ENCODE measurements at regions not wholly inside any gene's neighbourhood (a gene's known extent, or its start where the extent isn't known, plus 50 kb on each side); places are given as distances from the start of the nearest gene placed in this dataset.

DNA sequence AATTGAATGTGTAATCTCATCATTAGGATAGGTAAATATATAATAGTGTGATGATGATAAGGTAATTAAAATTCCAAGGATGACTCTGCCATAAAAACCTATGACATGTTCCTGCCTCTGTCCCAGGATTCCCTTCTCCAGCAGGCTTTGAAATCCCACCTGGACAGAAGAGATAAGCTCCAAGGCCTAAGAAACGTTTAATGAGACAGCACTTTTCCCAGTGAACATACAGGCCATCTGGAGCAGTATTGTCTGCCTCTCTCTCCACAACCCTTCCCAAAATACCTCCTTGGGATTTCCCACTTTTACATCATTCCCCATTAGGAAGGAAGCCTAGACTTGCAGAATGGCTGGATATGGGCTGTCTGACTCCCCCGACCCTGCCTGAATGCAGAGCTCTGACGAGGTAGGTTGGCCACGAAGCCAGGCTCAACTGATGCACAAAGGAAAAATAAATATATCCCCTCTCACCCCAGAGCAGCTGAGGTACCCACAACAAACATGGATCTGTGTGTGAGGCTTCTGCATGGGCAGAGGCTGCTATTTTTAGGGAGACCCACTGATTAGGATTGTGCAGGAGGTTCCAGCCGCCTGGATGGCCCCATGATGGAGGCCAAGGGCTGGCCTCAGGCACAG lies 71.0 kb downstream of the TMPRSS5 start:
- DNase-seq: no peak

DNA sequence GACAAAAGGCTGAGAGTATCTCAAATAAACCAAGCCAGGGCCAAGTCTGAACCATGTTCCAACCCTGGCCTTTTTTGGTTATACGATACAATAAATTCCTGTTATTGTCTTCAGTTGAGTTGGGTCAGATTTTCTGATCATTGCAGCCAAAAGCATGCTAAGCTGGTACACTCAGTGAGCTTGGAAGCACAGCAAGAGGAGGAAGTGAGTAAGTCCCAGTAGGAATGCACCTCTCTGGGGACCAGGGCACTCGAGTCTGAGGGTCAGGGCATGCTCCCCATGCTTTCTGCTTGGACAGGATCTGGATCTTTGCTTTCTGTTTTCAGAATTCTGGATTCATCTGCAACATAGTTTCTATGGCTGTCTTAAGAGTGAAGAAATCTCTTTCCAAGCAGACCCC lies 73.1 kb downstream of the TMPRSS5 start:
- no peak for DNase-seq

DNA sequence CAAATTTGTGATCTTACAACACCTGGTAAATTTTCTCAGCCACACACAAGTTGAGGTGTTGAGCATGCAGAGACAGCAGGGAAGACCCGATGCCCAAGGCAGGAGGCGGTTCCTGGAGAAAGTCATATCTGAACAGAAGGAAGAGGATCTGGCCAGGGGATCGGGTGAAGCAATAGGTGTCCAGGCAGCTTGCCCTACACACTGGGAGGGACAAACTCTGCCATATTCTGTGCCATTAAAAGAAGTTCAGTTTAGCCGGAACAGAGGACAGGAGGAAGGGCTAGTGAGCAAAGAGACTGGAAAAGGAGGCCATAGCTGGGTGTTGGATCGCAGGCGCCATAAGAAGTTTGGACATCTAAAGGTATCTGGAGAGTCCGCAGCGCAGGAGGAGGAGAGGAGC lies 76.5 kb downstream of the TMPRSS5 start:
- no peak for DNase-seq

DNA sequence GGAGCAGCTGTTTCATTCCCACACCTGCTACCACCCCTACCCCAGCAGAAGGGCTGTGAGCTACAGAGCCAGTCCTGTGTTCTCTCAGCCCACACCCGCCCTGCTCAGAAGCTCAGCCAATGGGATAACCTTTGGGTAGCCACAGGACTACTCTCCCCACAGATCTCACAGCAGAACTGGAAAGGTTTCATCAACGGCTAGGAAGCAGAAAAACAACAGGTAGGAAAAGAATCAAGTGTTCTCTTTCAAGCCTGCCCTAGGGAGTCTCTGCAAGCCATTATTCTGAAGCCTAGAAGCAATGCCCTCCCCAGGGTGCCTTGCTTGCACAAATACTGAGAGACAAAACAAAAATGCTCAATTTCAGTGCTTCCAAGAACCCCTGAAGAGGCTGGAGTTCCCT lies 77.2 kb downstream of the TMPRSS5 start:
- DNase-seq: no peak

DNA sequence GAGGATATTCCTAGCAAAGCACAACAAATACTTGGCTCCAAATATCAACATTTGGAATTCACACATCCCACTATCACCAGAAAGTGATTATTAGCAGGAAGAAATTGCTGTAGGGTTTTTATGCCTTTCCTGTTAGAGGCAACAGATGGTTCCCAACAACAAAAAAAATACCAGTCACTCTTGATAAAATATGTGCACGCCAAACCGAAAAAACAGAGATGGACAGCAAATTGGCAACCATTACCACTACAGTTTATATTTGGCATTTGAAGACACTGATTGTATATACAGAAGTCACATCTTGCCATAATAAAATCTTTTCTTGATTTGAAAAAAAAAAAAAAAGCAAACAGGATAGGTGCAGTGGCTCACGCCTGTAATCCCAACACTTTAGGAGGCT lies 78.2 kb downstream of the TMPRSS5 start:
- no peak for DNase-seq

DNA sequence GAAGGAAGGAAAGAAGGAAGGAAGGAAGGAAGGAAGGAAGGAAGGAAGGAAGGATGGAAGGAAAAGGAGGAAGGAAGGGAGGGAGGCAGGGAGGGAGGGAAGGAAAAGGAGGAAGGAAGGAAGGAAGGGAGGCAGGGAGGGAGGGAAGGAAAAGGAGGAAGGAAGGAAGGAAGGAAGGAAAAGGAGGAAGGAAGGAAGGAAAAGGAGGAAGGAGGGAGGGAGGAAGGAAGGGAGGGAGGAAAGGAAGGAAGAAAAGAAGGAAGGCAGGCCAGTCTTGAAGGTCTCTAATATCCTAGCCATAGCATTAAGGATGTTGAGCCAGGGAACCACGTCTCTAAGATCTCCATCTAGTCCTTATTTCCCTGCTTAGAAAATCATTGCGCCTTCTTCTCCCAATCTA lies 78.8 kb downstream of the TMPRSS5 start:
- no peak for DNase-seq

DNA sequence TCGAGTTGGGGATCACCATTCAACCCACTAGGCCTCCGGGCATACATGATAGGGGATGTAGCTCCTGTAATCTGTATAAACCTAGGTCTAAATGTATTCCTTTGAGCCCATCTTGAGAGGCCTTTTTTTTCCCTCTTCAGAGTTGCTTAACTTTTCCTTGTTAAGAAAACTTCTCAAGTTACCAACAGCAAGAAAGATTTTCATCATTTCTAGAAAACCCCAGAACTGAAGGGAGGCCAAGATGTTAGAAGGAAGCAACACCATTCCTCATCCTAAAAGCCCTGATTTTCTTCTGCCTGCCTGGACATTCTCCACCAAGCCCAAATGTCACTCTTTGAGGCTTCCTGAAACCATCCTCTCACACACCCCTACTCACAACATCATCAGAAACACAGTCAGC lies 79.4 kb downstream of the TMPRSS5 start:
- no peak for DNase-seq

DNA sequence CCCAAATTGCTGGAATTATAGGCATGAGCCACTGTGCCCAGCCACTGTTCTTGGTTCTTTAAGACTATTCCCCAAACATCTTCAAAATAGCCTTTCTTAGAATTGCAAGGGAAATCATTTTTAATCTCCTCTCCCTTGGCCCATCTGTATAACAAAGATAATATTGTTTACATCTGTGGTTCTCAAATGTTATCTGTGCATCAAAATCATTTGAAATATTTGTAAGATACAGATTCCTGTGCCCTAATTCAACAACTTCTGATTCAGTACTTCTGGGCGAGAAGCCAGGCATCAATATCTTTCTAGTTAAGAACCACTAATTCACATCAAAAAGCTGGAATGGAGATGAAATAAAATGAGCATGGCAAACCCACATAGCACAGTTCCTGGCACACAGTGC lies 83.0 kb downstream of the TMPRSS5 start:
- no peak for DNase-seq

DNA sequence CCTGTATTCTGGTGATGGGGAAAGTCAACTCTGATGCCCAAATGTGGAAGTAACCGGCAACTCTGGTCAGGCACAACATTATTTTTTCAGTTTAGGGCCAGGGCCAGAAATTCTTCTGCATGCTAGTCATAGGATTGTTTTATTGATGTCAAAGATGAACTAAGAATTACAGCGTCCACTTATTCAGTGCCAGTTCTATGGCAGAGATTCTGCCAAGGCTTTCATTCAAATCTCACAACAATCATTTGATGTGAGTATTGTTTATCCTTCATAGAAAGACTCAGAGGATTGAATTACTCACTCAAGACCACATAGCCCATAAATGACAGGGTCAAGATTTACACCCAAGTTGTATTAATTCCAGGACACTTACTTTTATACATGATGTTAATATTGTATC lies 87.7 kb downstream of the TMPRSS5 start:
- no peak for DNase-seq

DNA sequence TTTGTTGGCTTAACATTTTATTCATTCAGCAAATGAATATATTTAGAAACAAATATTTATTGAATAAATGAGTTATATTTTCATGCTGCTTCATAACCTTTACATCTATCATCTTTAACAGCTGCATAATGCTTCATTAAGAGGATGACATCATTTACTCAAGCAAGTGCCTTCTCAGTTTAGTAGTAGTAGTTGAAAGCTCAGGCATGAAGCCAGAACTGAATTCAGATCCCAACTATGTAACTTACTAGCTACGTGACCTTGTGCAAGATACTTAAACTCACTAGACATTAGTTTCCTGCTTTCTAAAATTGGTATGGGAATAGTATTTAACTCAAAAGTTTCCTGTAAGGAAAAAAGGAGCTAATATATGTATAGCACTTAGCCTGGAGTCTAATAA lies 90.3 kb downstream of the TMPRSS5 start:
- peak; percentile 58 for DNase-seq

DNA sequence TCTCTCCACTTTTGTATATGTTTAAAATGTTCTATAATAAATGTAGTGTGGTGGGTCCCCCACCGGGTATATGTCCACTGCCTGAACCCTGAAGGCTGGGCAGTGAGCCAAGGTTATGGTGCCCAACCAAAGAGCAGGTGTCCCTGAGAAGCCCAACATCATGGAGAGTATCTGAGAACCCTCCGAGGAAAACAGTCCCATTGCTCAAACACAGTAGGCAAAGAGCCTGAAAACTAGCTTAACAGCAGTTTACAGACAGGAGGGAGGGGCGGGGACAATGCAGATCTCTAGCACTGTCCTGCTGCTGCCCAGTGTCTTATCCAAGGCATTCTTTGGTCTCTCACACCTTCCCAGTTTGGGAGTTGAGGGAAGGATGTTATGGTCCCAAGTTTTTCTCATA lies 91.0 kb downstream of the TMPRSS5 start:
- peak; percentile 50 for DNase-seq

DNA sequence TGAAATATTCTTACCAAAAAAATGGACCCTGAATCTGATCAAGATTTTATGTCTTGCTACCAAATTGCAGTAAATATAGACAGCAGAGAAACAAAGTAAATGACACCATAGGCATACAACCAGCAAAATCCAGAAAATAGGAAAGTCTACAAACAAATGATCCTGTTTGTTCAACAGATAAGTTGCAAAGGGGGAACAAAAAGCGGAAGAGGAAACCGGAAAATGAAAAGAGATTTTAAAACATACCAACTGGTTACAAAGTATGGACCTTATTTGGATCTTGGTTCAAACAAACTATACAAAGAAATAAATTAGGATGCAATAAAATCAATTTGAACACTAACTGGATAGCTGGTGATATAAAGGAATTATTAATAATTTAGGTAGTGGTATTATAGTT lies 92.0 kb downstream of the TMPRSS5 start:
- DNase-seq: no peak

DNA sequence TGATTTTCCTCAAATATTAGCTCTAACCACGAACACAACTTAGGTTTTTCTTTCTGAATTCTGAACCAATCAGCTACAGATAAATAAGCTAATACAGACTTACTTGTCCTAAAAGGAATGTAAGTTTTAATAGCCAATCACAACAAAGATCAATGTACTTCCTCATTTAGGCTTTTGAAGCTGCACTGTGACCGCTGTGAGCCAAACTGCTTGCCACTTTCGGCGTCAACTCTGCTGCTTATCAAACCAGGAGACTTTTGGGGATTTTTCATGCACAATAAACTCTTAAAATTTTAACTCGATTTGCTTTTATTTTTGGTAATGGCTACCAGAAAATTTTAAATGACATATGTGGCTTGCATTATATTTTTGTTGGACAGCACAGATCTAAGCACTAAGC lies 92.5 kb downstream of the TMPRSS5 start:
- DNase-seq: no peak

DNA sequence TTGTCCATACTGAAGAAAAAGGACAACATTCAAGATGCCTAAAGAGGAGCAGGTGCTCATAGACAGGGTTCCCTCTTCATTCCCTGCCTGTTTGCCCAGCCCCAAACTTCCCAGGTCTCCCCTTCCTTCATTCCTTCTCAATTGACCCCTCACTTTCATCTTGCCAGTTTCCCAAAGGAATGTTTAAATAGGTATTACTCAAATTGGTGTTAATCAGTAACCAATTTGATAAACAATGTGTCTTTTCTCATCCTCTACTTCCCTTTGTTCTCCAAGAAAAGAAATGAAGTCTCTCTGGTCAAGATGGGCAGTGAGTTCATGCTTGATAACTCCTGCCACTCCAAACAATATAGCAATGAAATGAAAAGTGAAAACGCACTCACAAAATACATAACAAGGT lies 101.9 kb downstream of the TMPRSS5 start:
- no peak for DNase-seq

DNA sequence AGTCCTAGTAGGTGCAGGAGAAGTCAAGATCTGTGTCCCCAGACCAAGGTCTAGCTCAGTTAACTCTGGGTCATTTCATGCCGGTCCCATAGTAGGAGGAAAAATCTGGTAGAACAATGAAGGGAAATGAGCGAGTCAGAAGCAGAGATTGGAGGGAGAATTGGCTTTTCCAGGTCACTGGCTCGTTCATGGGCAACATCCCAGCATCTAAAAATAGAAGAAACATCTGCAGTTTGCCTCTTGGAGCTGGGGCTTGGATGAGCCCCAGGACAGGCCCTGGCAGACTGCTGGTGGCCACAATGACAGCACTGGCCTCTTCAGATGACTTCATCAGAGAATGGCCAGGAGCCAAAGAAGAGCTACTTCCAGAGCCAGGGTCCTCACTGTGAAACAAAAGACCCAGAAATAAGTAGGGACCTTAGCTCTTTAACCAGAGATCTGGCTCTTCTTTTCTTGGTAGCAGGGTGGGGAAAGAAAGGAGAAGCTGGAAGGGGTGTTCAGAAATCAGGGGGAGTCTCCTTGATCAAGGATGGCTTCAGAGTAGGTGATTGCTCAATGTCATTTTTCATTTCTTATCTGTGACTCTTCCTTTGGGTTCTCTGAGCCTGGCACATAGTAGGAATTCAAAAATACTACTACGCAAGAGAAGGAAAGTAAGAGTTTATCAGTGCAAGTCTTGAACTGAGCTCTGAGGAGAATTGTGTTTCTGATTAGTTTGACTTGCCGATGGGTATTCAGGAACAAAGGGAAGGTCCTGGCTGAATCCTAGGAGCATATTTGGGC lies 102.6 kb downstream of the TMPRSS5 start:
- peak; percentile 46 for DNase-seq

DNA sequence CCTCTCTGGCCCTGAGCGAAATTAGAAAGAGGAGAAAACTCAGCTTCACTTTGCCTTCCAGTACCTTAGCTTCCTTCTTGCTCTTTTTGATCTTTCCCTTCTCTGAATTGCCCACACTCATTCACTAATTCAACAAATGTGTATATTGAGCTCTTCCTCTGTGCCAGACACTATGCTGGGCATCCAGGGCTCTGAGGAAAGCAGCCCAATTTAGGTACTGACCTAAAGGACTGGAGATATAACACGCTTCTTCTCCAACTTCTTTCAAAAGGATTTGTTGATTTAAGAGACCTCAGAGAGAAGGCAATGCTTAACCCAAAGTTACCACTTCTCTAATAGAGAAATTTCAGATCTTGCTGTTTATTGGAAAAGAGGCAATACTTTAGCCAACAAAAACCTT lies 103.6 kb downstream of the TMPRSS5 start:
- no peak for DNase-seq

DNA sequence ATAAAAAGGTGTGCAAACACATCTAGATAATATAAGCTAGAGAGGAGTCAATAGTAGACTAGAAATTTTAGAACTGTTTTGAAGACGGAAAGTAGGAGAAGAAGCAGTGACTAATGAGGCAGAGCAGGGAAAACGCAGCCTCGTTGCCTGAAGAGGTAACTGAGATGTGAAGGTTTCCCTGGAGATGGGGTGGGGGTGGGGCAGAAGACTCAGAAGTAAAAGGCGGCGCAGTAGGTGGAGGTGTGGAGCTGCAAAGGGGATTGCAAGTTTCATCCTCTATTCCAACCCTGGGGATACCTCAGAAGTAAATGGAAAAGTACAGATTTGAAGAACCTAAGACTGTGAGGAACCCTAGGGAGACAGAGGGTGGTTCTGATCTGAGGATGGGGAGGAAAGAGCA lies 109.5 kb downstream of the TMPRSS5 start:
- no peak for DNase-seq

DNA sequence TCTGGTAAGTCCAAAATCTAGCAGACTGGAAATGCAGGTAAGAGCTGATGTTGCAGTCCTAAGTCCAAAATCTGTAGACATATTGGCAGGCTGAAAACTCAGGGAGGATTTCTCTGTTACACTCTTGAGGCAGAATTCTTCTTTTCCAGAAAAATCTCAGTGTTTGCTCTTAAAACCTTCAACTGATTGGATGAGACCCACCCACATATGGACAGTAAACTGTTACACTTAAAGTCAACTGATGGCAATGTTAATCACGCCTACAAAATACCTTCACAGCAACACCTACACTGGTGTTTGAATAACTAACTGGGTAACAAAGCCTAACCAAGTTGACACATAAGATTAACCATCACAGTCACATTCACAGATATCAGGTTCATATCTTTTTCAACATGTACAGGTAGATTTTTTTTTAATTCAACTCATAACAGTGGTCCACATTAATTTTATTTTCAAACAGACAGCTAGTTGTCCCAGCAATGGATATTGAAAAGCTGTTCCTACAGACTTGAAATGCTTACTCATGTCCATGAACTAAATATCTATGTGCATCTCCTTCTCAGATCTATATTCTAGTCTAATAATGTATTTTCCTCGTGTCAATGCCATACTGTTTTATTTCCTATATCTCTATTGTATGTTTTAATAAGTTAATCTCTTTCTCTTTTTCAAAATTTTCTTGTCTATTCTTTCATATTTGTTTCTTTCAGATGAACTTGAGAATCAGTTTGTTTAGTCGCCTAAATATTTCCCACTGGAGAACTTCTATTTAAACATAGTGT lies 110.1 kb downstream of the TMPRSS5 start:
- DNase-seq: no peak

DNA sequence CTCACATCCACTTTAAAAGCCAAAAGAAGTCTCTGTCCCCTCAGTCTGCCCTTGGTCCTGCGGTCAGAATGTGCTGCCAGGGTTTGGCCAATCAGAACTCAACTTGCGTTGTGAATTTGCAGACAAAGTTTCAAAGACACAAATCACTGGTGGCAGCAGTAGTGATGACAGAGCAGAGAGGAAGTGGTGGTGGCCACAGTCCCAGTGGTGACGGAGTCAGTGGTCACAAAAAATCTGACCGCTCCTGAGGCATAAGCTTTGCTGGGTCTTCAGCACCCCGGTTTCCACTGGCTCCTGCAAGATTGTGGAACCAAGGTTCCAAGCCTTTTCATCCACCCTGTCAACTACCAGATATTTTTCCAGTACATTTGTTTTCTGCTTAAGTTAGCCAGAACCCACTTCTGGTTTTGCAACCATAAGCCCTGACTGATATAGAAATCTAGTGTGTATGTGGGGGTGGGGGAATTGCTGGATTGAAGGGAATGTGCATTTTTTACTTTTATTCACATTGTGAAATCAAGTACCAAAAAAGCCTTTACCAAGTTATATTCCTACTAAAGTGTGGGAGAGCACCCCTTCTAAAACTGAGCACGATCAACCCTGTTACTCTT lies 112.3 kb downstream of the TMPRSS5 start:
- no peak for DNase-seq

DNA sequence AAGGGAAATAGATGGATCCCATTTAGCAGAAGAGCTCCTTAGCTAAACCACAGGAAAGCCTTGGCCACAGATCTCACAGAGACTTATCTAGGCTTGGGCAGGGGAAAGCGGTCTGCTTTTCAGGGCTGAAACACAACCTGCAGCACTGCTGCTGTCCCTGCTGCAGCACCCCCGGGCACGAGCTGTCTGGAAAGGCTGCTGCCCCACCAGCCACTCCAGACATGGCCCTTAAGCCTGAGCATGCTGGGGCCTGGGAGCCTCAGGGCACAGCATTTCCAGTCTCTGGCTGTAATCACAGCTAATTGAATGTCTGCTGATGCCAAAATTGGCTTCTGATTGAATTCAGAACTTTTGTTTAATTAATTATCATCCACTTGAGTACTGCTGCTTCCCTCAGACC lies 115.0 kb downstream of the TMPRSS5 start:
- DNase-seq: no peak

DNA sequence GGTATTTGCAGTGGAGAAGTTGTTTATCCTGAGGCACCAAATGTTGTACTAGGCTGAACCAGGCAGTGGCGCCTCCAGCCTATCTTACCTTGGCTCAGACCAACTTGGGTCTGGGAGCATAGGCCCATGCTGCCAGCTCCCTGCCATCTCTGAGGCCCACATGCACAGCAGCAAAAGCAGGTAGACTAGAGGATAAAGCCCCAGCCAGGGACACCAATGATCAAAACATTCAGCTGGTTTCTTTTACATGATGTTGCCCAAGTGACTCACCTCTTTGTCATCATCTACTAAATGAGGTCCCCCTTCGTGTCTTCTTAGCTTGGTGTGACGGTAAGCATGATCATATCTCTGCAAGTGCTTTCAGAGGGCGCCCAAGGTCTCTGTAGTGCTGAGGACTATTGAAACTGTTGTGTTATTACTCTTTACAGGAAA lies 112.1 kb upstream of the DRD2 start:
- no peak for DNase-seq

DNA sequence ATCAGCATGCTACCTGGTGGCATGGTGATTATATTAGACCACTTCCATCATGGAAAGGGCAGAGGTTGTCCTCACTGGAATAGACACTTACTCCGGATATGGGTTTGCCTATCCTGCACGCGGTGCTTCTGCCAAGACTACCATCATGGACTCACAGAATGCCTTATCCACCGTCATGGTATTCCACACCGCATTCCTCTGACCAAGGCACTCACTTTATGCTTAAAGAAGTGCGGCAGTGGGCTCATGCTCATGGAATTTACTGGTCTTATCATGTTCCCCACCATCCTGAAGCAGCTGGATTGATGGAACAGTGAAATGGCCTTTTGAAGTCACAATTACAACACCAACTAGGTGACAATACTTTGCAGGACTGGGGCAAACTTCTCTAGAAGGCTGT lies 109.2 kb upstream of the DRD2 start:
- DNase-seq: no peak

DNA sequence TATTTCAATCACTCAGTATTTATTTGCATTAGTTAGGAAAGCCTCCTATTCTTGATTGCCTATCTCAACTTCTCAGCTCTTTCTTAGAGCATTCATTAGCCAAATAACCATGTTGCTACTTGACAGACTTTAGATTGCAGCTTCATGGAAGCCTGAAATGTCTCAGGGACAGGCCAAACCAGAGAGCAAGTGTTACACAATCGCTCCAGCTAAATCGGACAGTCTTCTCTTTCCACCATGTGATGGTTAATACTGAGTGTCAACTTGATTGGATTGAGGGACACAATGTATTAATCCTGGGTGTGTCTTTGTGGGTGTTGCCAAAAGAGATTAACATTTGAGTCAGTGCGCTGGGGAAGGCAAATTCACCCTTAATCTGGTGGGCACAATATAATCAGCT lies 106.5 kb upstream of the DRD2 start:
- DNase-seq: no peak
